ENCODE measurements at regions not wholly inside any gene's neighbourhood (a gene's known extent, or its start where the extent isn't known, plus 50 kb on each side); places are given as distances from the start of the nearest gene placed in this dataset.

GRCh38 chr5:152102057-152102456 is 177.4 kb upstream of the GLRA1 start:
- Mint-ChIP-seq H3K27ac (no peak overlapping the region), H3K27me3 (ENCODE audit: insufficient read depth) (peaks cover 4% of the 10 kb centered on the region), H3K4me1 (peaks cover under 1% of the 10 kb centered on the region), H3K36me3 (ENCODE audit: low read depth) (no peaks in the 10 kb centered on the region), H3K9me3 (peaks cover 4% of the 10 kb centered on the region), H3K4me3 (no peak overlapping the region)
- Histone ChIP-seq H3K4me3 (ENCODE audit: low read length) (no peak overlapping the region), H3K36me3 (ENCODE audit: control insufficient read depth, insufficient read depth, low read length) (no peaks in the 10 kb centered on the region), H3K4me1 (ENCODE audit: control insufficient read depth, insufficient read depth, low read length) (peaks cover under 1% of the 10 kb centered on the region), H3K9me3 (ENCODE audit: control insufficient read depth, low read length) (no peaks in the 10 kb centered on the region), H3K27me3 (ENCODE audit: control insufficient read depth, insufficient read depth, low read length, poor library complexity, severe bottlenecking) (no peaks in the 10 kb centered on the region), H3K9ac (ENCODE audit: extremely low read depth, low read length, poor library complexity, severe bottlenecking) (no peak overlapping the region), H3K27ac (ENCODE audit: low read depth, low read length) (no peak overlapping the region)
- TF ChIP-seq CTCF (conservative IDR thresholded peaks at IDR 0.05) = no peak
- 97% methylated on average over 2 of the region's 3 CpGs; no CpG with 5 or more reads in 1 of the 2 experiments for whole genome bisulfite sequencing, 2 experiments (ENCODE audit: insufficient coverage in 1 of 2, insufficient read length in 1 of 2)
- no peak for DNase-seq

GRCh38 chr5:152100462-152100861 is 175.8 kb upstream of the GLRA1 start:
- H3K27me3 Mint-ChIP-seq (ENCODE audit: insufficient read depth) = peaks cover 12% of the 10 kb centered on the region
- H3K4me3 Mint-ChIP-seq = no peak overlapping the region
- Histone ChIP-seq H3K4me3 (ENCODE audit: low read length) (no peak overlapping the region), H3K9me3 (ENCODE audit: control insufficient read depth, low read length) (no peaks in the 10 kb centered on the region), H3K36me3 (ENCODE audit: control insufficient read depth, insufficient read depth, low read length) (no peaks in the 10 kb centered on the region), H3K27me3 (ENCODE audit: control insufficient read depth, insufficient read depth, low read length, poor library complexity, severe bottlenecking) (no peaks in the 10 kb centered on the region), H3K27ac (ENCODE audit: low read depth, low read length) (no peak overlapping the region), H3K9ac (ENCODE audit: extremely low read depth, low read length, poor library complexity, severe bottlenecking) (no peak overlapping the region), H3K4me1 (ENCODE audit: control insufficient read depth, insufficient read depth, low read length) (no peaks in the 10 kb centered on the region)
- no peak for DNase-seq
- H3K36me3 Mint-ChIP-seq (ENCODE audit: low read depth) = no peaks in the 10 kb centered on the region
- peaks cover 4% of the 10 kb centered on the region for H3K4me1 Mint-ChIP-seq
- no peak overlapping the region for H3K27ac Mint-ChIP-seq
- TF ChIP-seq CTCF (conservative IDR thresholded peaks at IDR 0.05) = no peak
- peaks cover 4% of the 10 kb centered on the region for H3K9me3 Mint-ChIP-seq

- peaks cover 37% of the 10 kb centered on the region for H3K27me3 Mint-ChIP-seq (ENCODE audit: insufficient read depth)
- H3K9me3 Mint-ChIP-seq = no peaks in the 10 kb centered on the region
- H3K27ac Mint-ChIP-seq = no peak overlapping the region
- Histone ChIP-seq H3K36me3 (ENCODE audit: control insufficient read depth, insufficient read depth, low read length) (no peaks in the 10 kb centered on the region), H3K4me3 (ENCODE audit: low read length) (no peak overlapping the region), H3K9ac (ENCODE audit: extremely low read depth, low read length, poor library complexity, severe bottlenecking) (no peak overlapping the region), H3K27me3 (ENCODE audit: control insufficient read depth, insufficient read depth, low read length, poor library complexity, severe bottlenecking) (peaks cover 18% of the 10 kb centered on the region), H3K27ac (ENCODE audit: low read depth, low read length) (peak overlapping the region; percentile 91), H3K4me1 (ENCODE audit: control insufficient read depth, insufficient read depth, low read length) (no peaks in the 10 kb centered on the region), H3K9me3 (ENCODE audit: control insufficient read depth, low read length) (no peaks in the 10 kb centered on the region)
- peaks cover 4% of the 10 kb centered on the region for H3K4me1 Mint-ChIP-seq
- 44% methylated on average over 1 of the region's 1 CpG; no CpG with 5 or more reads in 1 of the 2 experiments for WGBS, 2 experiments (ENCODE audit: insufficient coverage in 1 of 2, insufficient read length in 1 of 2)
- no peak for DNase-seq
- no peak for TF ChIP-seq CTCF (conservative IDR thresholded peaks at IDR 0.05)
- no peaks in the 10 kb centered on the region for H3K36me3 Mint-ChIP-seq (ENCODE audit: low read depth)
- no peak overlapping the region for H3K4me3 Mint-ChIP-seq
Measured at GRCh38 chr5:152097128-152097527, 172.5 kb upstream of the GLRA1 start.

Measured in endodermal cell (in vitro differentiated cells).